IMR-90 (cell line): ENCODE measurements at regions not wholly inside any gene's neighbourhood (a gene's known extent, or its start where the extent isn't known, plus 50 kb on each side); places are given as distances from the start of the nearest gene placed in this dataset.

Source experiments
- ATAC-seq: fragments of 200-7000 bp; cut with Tn5 transposase; 2 replicates; pipeline ENCODE4 v1.9.1; 2020; ENCODE audit warnings: low read depth, mild to moderate bottlenecking, moderate library complexity
- BruUV-seq: library from RNA; stranded (reverse); fragments of 400-500 nt; replicated peaks from 2 replicates; lab custom pipeline; 2021; lab: Mats Ljungman, UMichigan
- CTCF ChIA-PET: fragments of 300-600 bp; formaldehyde crosslinking; extraction: SDS; loops from one replicate; lab custom pipeline; 2021; ENCODE audit warnings: antibody characterized with exemption; lab: Yijun Ruan, JAX
- POLR2A ChIA-PET: fragments of 300-600 bp; sonication (Branson Sonifier 250); formaldehyde crosslinking; loops from one replicate; lab custom pipeline; 2022; ENCODE audit warnings: antibody characterized with exemption; ENCODE audit not compliant: unreplicated experiment; lab: Charles Lee
- DNase-seq: peaks from one replicate; pipeline ENCODE4 v3.0.0; 2013
- H2AFZ ChIP-seq: replicated peaks from 2 replicates; pipeline ENCODE3; 2013; ENCODE audit warnings: low read length, mild to moderate bottlenecking; ENCODE audit not compliant: poor library complexity
- H2AK5ac ChIP-seq: 2 replicates; pipeline ENCODE4 v1.6.1; 2013; ENCODE audit warnings: low read depth, low read length, inconsistent platforms
- H2AK9ac ChIP-seq: replicated peaks from 2 replicates; pipeline ENCODE3; 2013; ENCODE audit warnings: mild to moderate bottlenecking, low read depth, low read length, moderate library complexity; ENCODE audit not compliant: poor library complexity
- H2BK120ac ChIP-seq: 2 replicates; pipeline ENCODE4 v1.6.1; 2013; ENCODE audit warnings: low read depth, low read length, inconsistent platforms
- H2BK15ac ChIP-seq: 3 replicates; pipeline ENCODE4 v1.6.1; 2013; ENCODE audit warnings: low read depth, low read length, inconsistent platforms
- H2BK20ac ChIP-seq: 2 replicates; pipeline ENCODE4 v1.6.1; 2013; ENCODE audit warnings: low read depth, mild to moderate bottlenecking, inconsistent platforms, low read length, moderate library complexity
- H2BK5ac ChIP-seq: 2 replicates; pipeline ENCODE4 v1.6.1; 2013; ENCODE audit warnings: mild to moderate bottlenecking, low read depth, low read length, inconsistent platforms; ENCODE audit not compliant: poor library complexity, severe bottlenecking
- H3K14ac ChIP-seq: replicated peaks from 2 replicates; pipeline ENCODE4 v1.6.1; 2013; ENCODE audit warnings: low read depth, low read length, inconsistent platforms
- H3K18ac ChIP-seq: 2 replicates; pipeline ENCODE4 v1.6.1; 2013; ENCODE audit warnings: low read depth, low read length, control low read depth
- H3K23ac ChIP-seq: 2 replicates; pipeline ENCODE4 v1.6.1; 2013; ENCODE audit warnings: low read depth, low read length, inconsistent platforms
- H3K27ac ChIP-seq: 2 replicates; pipeline ENCODE4 v1.5.1; 2013; ENCODE audit warnings: mild to moderate bottlenecking, control low read depth, low read length; ENCODE audit not compliant: insufficient read depth
- H3K27me3 ChIP-seq: 2 replicates; pipeline ENCODE4 v1.6.1; 2013; ENCODE audit warnings: low read length; ENCODE audit not compliant: control insufficient read depth, insufficient read depth
- H3K36me3 ChIP-seq: 2 replicates; pipeline ENCODE4 v1.6.1; 2013; ENCODE audit warnings: low read length, mixed read lengths; ENCODE audit not compliant: control insufficient read depth, insufficient read depth
- H3K4ac ChIP-seq: 2 replicates; pipeline ENCODE4 v1.6.1; 2013; ENCODE audit warnings: low read depth, low read length, inconsistent platforms
- H3K4me1 ChIP-seq: 2 replicates; pipeline ENCODE4 v1.6.1; 2013; ENCODE audit warnings: low read length, mixed read lengths; ENCODE audit not compliant: control insufficient read depth, insufficient read depth
- H3K4me2 ChIP-seq: 2 replicates; pipeline ENCODE4 v1.6.1; 2013; ENCODE audit warnings: low read depth, mild to moderate bottlenecking, control low read depth, low read length, moderate library complexity
- H3K4me3 ChIP-seq: 2 replicates; pipeline ENCODE4 v1.5.1; 2013; ENCODE audit warnings: low read depth, mild to moderate bottlenecking, control low read depth, low read length, moderate library complexity; ENCODE audit not compliant: insufficient read depth
- H3K56ac ChIP-seq: 2 replicates; pipeline ENCODE4 v1.6.1; 2013; ENCODE audit warnings: low read length, inconsistent platforms; ENCODE audit not compliant: insufficient read depth; ENCODE audit errors: extremely low read depth
- H3K79me1 ChIP-seq, 2 experiments: 2 replicates each; pipeline ENCODE4 v1.6.1; 2013; ENCODE audit warnings: low read length in 2 of 2, inconsistent platforms in 1 of 2, low read depth in 1 of 2
- H3K9ac ChIP-seq: 2 replicates; pipeline ENCODE4 v1.6.1; 2013; ENCODE audit warnings: low read depth, low read length, control low read depth
- H3K9me1 ChIP-seq: 2 replicates; pipeline ENCODE4 v1.6.1; 2013; ENCODE audit warnings: low read length, inconsistent platforms; ENCODE audit not compliant: insufficient read depth
- H3K9me3 ChIP-seq: 2 replicates; pipeline ENCODE4 v1.6.1; 2013; ENCODE audit warnings: low read length; ENCODE audit not compliant: control insufficient read depth, insufficient read depth
- H4K20me1 ChIP-seq: 2 replicates; pipeline ENCODE4 v1.6.1; 2013; ENCODE audit warnings: low read length, inconsistent platforms; ENCODE audit not compliant: insufficient read depth
- H4K5ac ChIP-seq: 2 replicates; pipeline ENCODE4 v1.6.1; 2013; ENCODE audit warnings: mild to moderate bottlenecking, low read depth, low read length, control low read depth
- H4K8ac ChIP-seq, 2 experiments: 2 replicates each; pipeline ENCODE4 v1.6.1; 2013; ENCODE audit warnings: low read depth in 2 of 2, low read length in 2 of 2, control low read depth in 1 of 2, inconsistent platforms in 1 of 2
- H4K91ac ChIP-seq: 2 replicates; pipeline ENCODE4 v1.6.1; 2013; ENCODE audit warnings: low read depth, low read length, inconsistent platforms; ENCODE audit not compliant: insufficient read depth
- BHLHE40 ChIP-seq: fragments of 150-350 bp; IDR thresholded peaks from 2 replicates; pipeline ENCODE4 v1.6.1; 2016; ENCODE audit warnings: mild to moderate bottlenecking, low read depth, low read length
- MAFK ChIP-seq: IDR thresholded peaks from 2 replicates; pipeline ENCODE4 v1.6.1; 2012; ENCODE audit warnings: low read depth, low read length, improper control_type of control experiment
- NFE2L2 ChIP-seq: fragments of 150-350 bp; IDR thresholded peaks from 2 replicates; pipeline ENCODE4 v1.6.1; 2016; ENCODE audit warnings: low read depth, mild to moderate bottlenecking, low read length
- RAD21 ChIP-seq: IDR thresholded peaks from 2 replicates; pipeline ENCODE4 v1.6.1; 2012; ENCODE audit warnings: low read length, improper control_type of control experiment
- RCOR1 ChIP-seq: IDR thresholded peaks from 2 replicates; pipeline ENCODE4 v1.6.1; 2012; ENCODE audit warnings: mild to moderate bottlenecking, low read length, improper control_type of control experiment; ENCODE audit not compliant: insufficient replicate concordance
- SMC3 ChIP-seq: fragments of 150-350 bp; IDR thresholded peaks from 2 replicates; pipeline ENCODE4 v1.6.1; 2016; ENCODE audit warnings: low read depth, mild to moderate bottlenecking, antibody characterized with exemption, low read length, moderate library complexity
- WGBS, 2 experiments: methylation state at CpG; one replicate each; pipeline versions ENCODE4 v1.1.5 to v1.1.7; 2013; ENCODE audit warnings: missing lambda C conversion rate in 2 of 2; ENCODE audit not compliant: insufficient read length in 1 of 2; ENCODE audit errors: extremely low coverage in 2 of 2; 5-methylcytosine and 5-hydroxymethylcytosine counted together
- dilution Hi-C: fragments of 300-500 bp; cut with HindIII; formaldehyde crosslinking; loops from one replicate; pipeline ENCODE4 v1.14.3; 2018; ENCODE audit warnings: low sequenced_read_pairs; ENCODE audit not compliant: unreplicated experiment
- in situ Hi-C: fragments of 300-500 bp; cut with MboI; formaldehyde crosslinking; loops from 3 replicates; pipeline ENCODE4 v1.14.3; 2019; ENCODE audit warnings: low sequenced_read_pairs, inconsistent platforms, mixed read lengths
- intact Hi-C: fragments of 100-400 bp; cut with micrococcal nuclease; formaldehyde crosslinking; loops from 2 replicates; pipeline ENCODE4 v1.10.0; 2022
- TF ChIP-seq, protein P1 (sequence below): conservative IDR thresholded peaks from 2 replicates; pipeline ENCODE4 v1.5.1; 2012; ENCODE audit warnings: mild to moderate bottlenecking, low read depth, low read length, improper control_type of control experiment
- TF ChIP-seq, protein P2 (sequence below): fragments of 150-350 bp; IDR thresholded peaks from 2 replicates; pipeline ENCODE4 v1.6.1; 2017; ENCODE audit warnings: mild to moderate bottlenecking, antibody characterized with exemption, low read length, low read depth
- TF ChIP-seq, protein P3 (sequence below): fragments of 150-350 bp; IDR thresholded peaks from 2 replicates; pipeline ENCODE4 v1.6.1; 2016; ENCODE audit warnings: low read depth, mild to moderate bottlenecking, low read length, moderate library complexity, borderline replicate concordance

DNA sequence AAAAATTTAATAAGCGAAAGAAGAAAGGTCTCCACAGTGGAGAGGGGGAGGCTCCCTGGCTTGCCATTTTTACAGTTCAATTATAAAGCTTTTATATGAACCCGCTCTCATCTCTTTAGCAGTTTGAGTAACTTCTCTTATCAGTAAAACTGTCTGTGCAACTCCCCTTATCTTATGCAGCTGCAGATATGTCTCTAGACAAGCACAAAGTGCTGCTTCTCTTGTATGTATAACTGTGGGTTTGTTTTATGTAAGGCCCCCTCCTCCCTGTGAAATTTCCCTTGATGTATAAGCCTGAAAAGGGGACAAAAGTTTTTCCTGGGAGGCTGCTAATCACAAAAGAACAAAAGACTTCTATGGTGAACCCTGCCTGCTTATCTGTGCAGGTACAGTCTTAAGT, 90.2 kb upstream of the USP9Y start:
- DNase-seq, result no peak
- no peak for TF ChIP-seq BHLHE40
- no peak for TF ChIP-seq MAFK
- TF ChIP-seq, protein P1, sequence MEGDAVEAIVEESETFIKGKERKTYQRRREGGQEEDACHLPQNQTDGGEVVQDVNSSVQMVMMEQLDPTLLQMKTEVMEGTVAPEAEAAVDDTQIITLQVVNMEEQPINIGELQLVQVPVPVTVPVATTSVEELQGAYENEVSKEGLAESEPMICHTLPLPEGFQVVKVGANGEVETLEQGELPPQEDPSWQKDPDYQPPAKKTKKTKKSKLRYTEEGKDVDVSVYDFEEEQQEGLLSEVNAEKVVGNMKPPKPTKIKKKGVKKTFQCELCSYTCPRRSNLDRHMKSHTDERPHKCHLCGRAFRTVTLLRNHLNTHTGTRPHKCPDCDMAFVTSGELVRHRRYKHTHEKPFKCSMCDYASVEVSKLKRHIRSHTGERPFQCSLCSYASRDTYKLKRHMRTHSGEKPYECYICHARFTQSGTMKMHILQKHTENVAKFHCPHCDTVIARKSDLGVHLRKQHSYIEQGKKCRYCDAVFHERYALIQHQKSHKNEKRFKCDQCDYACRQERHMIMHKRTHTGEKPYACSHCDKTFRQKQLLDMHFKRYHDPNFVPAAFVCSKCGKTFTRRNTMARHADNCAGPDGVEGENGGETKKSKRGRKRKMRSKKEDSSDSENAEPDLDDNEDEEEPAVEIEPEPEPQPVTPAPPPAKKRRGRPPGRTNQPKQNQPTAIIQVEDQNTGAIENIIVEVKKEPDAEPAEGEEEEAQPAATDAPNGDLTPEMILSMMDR, result no peak
- TF ChIP-seq SMC3, result no peak
- no peak for TF ChIP-seq RCOR1
- TF ChIP-seq NFE2L2, result no peak
- TF ChIP-seq, protein P2, sequence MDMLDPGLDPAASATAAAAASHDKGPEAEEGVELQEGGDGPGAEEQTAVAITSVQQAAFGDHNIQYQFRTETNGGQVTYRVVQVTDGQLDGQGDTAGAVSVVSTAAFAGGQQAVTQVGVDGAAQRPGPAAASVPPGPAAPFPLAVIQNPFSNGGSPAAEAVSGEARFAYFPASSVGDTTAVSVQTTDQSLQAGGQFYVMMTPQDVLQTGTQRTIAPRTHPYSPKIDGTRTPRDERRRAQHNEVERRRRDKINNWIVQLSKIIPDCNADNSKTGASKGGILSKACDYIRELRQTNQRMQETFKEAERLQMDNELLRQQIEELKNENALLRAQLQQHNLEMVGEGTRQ, result no peak
- TF ChIP-seq RAD21, result no peak
- TF ChIP-seq, protein P3, sequence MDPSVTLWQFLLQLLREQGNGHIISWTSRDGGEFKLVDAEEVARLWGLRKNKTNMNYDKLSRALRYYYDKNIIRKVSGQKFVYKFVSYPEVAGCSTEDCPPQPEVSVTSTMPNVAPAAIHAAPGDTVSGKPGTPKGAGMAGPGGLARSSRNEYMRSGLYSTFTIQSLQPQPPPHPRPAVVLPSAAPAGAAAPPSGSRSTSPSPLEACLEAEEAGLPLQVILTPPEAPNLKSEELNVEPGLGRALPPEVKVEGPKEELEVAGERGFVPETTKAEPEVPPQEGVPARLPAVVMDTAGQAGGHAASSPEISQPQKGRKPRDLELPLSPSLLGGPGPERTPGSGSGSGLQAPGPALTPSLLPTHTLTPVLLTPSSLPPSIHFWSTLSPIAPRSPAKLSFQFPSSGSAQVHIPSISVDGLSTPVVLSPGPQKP, result no peak
- BruUV-seq, result no TSS peak
- no peak overlapping the region for H2AK9ac ChIP-seq
- no peak overlapping the region for H2AK5ac ChIP-seq
- dilution Hi-C loops, result no loop called here
- H3K9me3 ChIP-seq, result no peaks in the 10 kb centered on the region
- no peaks in the 10 kb centered on the region for H3K4me1 ChIP-seq
- in situ Hi-C loops, result no loop called here
- no peak overlapping the region for H4K8ac ChIP-seq
- H3K4ac ChIP-seq, result no peak overlapping the region
- ChIA-PET POLR2A (no interaction called here), CTCF (no interaction called here)
- no peak for ATAC-seq
- no peak overlapping the region for H4K5ac ChIP-seq
- no CpG with 5 or more reads among the region's 2 CpGs for WGBS, 2 experiments
- H2BK20ac ChIP-seq, result no peak overlapping the region
- no peak overlapping the region for H2BK120ac ChIP-seq
- intact Hi-C loops, result no loop called here
- no peaks in the 10 kb centered on the region for H3K79me1 ChIP-seq
- no peak overlapping the region for H2AFZ ChIP-seq
- no peak overlapping the region for H3K9ac ChIP-seq
- H3K56ac ChIP-seq, result no peak overlapping the region
- no peak overlapping the region for H3K23ac ChIP-seq
- H3K4me3 ChIP-seq, result no peak overlapping the region
- no peak overlapping the region for H3K18ac ChIP-seq
- no peak overlapping the region for H3K27ac ChIP-seq
- no peaks in the 10 kb centered on the region for H3K36me3 ChIP-seq
- no peak overlapping the region for H2BK15ac ChIP-seq
- H3K27me3 ChIP-seq, result no peaks in the 10 kb centered on the region
- H2BK5ac ChIP-seq, result no peak overlapping the region
- H3K4me2 ChIP-seq, result no peak overlapping the region
- H4K91ac ChIP-seq, result no peak overlapping the region
- no peaks in the 10 kb centered on the region for H3K9me1 ChIP-seq
- no peak overlapping the region for H3K14ac ChIP-seq
- no peaks in the 10 kb centered on the region for H4K20me1 ChIP-seq
